WTC11 (cell line): ENCODE measurements at regions not wholly inside any gene's neighbourhood (a gene's known extent, or its start where the extent isn't known, plus 50 kb on each side); places are given as distances from the start of the nearest gene placed in this dataset.

Source experiments
- ATAC-seq: fragments of 200-7000 bp; cut with Tn5 transposase; 2 replicates; pipeline ENCODE4 v1.10.0; 2021; ENCODE audit warnings: mild to moderate bottlenecking, moderate library complexity
- CTCF ChIA-PET: fragments of 300-600 bp; sonication (Branson Sonifier 250); formaldehyde crosslinking; loops from one replicate; lab custom pipeline; 2021; ENCODE audit warnings: antibody characterized with exemption; lab: Charles Lee
- POLR2A ChIA-PET: fragments of 350-600 bp; sonication (Branson Sonifier 250); formaldehyde crosslinking; loops from one replicate; lab custom pipeline; 2021; ENCODE audit warnings: antibody characterized with exemption; lab: Charles Lee
- DNase-seq: peaks from one replicate; pipeline ENCODE4 v3.0.0; 2021; ENCODE audit warnings: low spot score
- H3K27ac Mint-ChIP-seq: 2 replicates; pipeline ENCODE4 v1.8.0; 2021; ENCODE audit warnings: mixed read lengths
- H3K27me3 Mint-ChIP-seq: 2 replicates; pipeline ENCODE4 v1.8.0; 2021; ENCODE audit warnings: low read depth, mild to moderate bottlenecking, moderate library complexity, mixed read lengths
- H3K36me3 Mint-ChIP-seq: 2 replicates; pipeline ENCODE4 v1.8.0; 2021; ENCODE audit warnings: mixed read lengths
- H3K4me1 Mint-ChIP-seq: 2 replicates; pipeline ENCODE4 v1.8.0; 2022; ENCODE audit warnings: mixed read lengths
- H3K4me3 Mint-ChIP-seq: 2 replicates; pipeline ENCODE4 v1.8.0; 2021; ENCODE audit warnings: mild to moderate bottlenecking, moderate library complexity, mixed read lengths
- H3K9me3 Mint-ChIP-seq: 2 replicates; pipeline ENCODE4 v1.8.0; 2021; ENCODE audit warnings: mixed read lengths
- CDX4 ChIP-seq: fragments of 250-450 bp; sonication (Bioruptor Pico); IDR thresholded peaks from 2 replicates; pipeline ENCODE4 v1.9.0; 2021; ENCODE audit warnings: moderate library complexity, mild to moderate bottlenecking, inconsistent platforms, borderline replicate concordance
- E2F1 ChIP-seq: sonication (generic); formaldehyde crosslinking; IDR thresholded peaks from 2 replicates; pipeline ENCODE4 v1.8.0; 2022; ENCODE audit warnings: mild to moderate bottlenecking, missing genetic modification reagents
- ERG ChIP-seq: fragments of 250-450 bp; sonication (Bioruptor Pico); IDR thresholded peaks from 2 replicates; pipeline ENCODE4 v1.8.0; 2021; ENCODE audit warnings: mild to moderate bottlenecking
- FOXP1 ChIP-seq: sonication (generic); formaldehyde crosslinking; IDR thresholded peaks from 2 replicates; pipeline ENCODE4 v1.8.0; 2022; ENCODE audit warnings: missing genetic modification reagents, mild to moderate bottlenecking, moderate library complexity, borderline replicate concordance
- IRF1 ChIP-seq: sonication (generic); formaldehyde crosslinking; IDR thresholded peaks from 2 replicates; pipeline ENCODE4 v1.8.0; 2023; ENCODE audit warnings: missing genetic modification reagents
- MAX ChIP-seq: sonication (generic); formaldehyde crosslinking; IDR thresholded peaks from 2 replicates; pipeline ENCODE4 v1.8.0; 2022; ENCODE audit warnings: mild to moderate bottlenecking, missing genetic modification reagents
- NFATC4 ChIP-seq: fragments of 250-450 bp; sonication (Bioruptor Pico); IDR thresholded peaks from 2 replicates; pipeline ENCODE4 v1.9.0; 2021; ENCODE audit warnings: mild to moderate bottlenecking
- NFYB ChIP-seq: sonication (generic); formaldehyde crosslinking; conservative IDR thresholded peaks from 2 replicates; pipeline ENCODE4 v1.8.0; 2022; ENCODE audit warnings: low read depth, missing genetic modification reagents
- NR1H2 ChIP-seq: sonication (generic); formaldehyde crosslinking; IDR thresholded peaks from 2 replicates; pipeline ENCODE4 v1.9.0; 2021; ENCODE audit warnings: mild to moderate bottlenecking, moderate library complexity, missing genetic modification reagents
- NR3C1 ChIP-seq: sonication (generic); formaldehyde crosslinking; conservative IDR thresholded peaks from 2 replicates; pipeline ENCODE4 v1.8.1; 2023; ENCODE audit warnings: low read depth, mild to moderate bottlenecking, missing genetic modification reagents
- PREB ChIP-seq: sonication (generic); formaldehyde crosslinking; IDR thresholded peaks from 2 replicates; pipeline ENCODE4 v1.8.1; 2022; ENCODE audit warnings: mild to moderate bottlenecking, missing genetic modification reagents, moderate library complexity, borderline replicate concordance
- PRRX2 ChIP-seq: fragments of 250-450 bp; sonication (Bioruptor Pico); IDR thresholded peaks from 2 replicates; pipeline ENCODE4 v1.8.0; 2021; ENCODE audit warnings: mild to moderate bottlenecking
- RELA ChIP-seq: sonication (generic); formaldehyde crosslinking; IDR thresholded peaks from 2 replicates; pipeline ENCODE4 v1.8.1; 2022; ENCODE audit warnings: missing genetic modification reagents, mild to moderate bottlenecking, borderline replicate concordance
- TP53 ChIP-seq: sonication (generic); formaldehyde crosslinking; IDR thresholded peaks from 2 replicates; pipeline ENCODE4 v1.8.1; 2023; ENCODE audit warnings: mild to moderate bottlenecking, missing genetic modification reagents
- USF2 ChIP-seq: sonication (generic); formaldehyde crosslinking; IDR thresholded peaks from 2 replicates; pipeline ENCODE4 v1.8.1; 2023; ENCODE audit warnings: mild to moderate bottlenecking, missing genetic modification reagents, moderate library complexity
- ZNF219 ChIP-seq: sonication (generic); formaldehyde crosslinking; IDR thresholded peaks from 2 replicates; pipeline ENCODE4 v1.8.0; 2023; ENCODE audit warnings: missing genetic modification reagents, mild to moderate bottlenecking, borderline replicate concordance
- ZNF671 ChIP-seq: fragments of 250-450 bp; sonication (Bioruptor Pico); IDR thresholded peaks from 2 replicates; pipeline ENCODE4 v1.8.0; 2021; ENCODE audit warnings: mild to moderate bottlenecking

- no peak for TF ChIP-seq CDX4 (CRISPR knock-in tag)
- TF ChIP-seq ZNF671 (CRISPR knock-in tag), result no peak
- TF ChIP-seq USF2 (CRISPR knock-in tag), result no peak
- TF ChIP-seq PRRX2 (CRISPR knock-in tag), result no peak
- TF ChIP-seq TP53 (CRISPR knock-in tag), result no peak
- no peak for TF ChIP-seq FOXP1
- TF ChIP-seq E2F1, result no peak
- TF ChIP-seq IRF1 (CRISPR knock-in tag), result no peak
- no peak for TF ChIP-seq ZNF219 (CRISPR knock-in tag)
- TF ChIP-seq RELA, result no peak
- TF ChIP-seq PREB (CRISPR knock-in tag), result no peak
- TF ChIP-seq NR3C1 (CRISPR knock-in tag), result no peak
- TF ChIP-seq NFATC4, result no peak
Observed at GRCh38 chrX:6861456-6861855, 286.1 kb upstream of the STS start (continued).

GRCh38 chrX:6857749-6858148 is 289.8 kb upstream of the STS start:
- Mint-ChIP-seq H3K4me3 (no peak overlapping the region), H3K4me1 (peaks cover 36% of the 10 kb centered on the region), H3K27me3 (no peaks in the 10 kb centered on the region), H3K36me3 (peaks cover 44% of the 10 kb centered on the region), H3K27ac (peak overlapping the region; percentile 79)
- POLR2A ChIA-PET, result no interaction called here
- no peak for ATAC-seq
- TF ChIP-seq MAX (CRISPR knock-in tag) (no peak), ERG (CRISPR knock-in tag) (no peak), NFYB (CRISPR knock-in tag) (no peak), FOXP1 (no peak)
- TF ChIP-seq, all 79 proteins: peak for 0
- CTCF ChIA-PET, result no interaction called here
- no peak for DNase-seq
- H3K9me3 Mint-ChIP-seq, result peaks cover 29% of the 10 kb centered on the region

GRCh38 chrX:6856471-6856870 is 291.0 kb upstream of the STS start:
- H3K27me3 Mint-ChIP-seq, result no peaks in the 10 kb centered on the region
- TF ChIP-seq NR1H2 (CRISPR knock-in tag), result no peak
- TF ChIP-seq, all 79 proteins: peak for 0
- peaks cover 30% of the 10 kb centered on the region for H3K9me3 Mint-ChIP-seq
- ChIA-PET POLR2A (no interaction called here), CTCF (no interaction called here)
- peaks cover 35% of the 10 kb centered on the region for H3K4me1 Mint-ChIP-seq
- peak; percentile 50 for ATAC-seq
- no peak overlapping the region; the same call in 1 of the 2 replicates for H3K4me3 Mint-ChIP-seq
- no peak for DNase-seq
- H3K36me3 Mint-ChIP-seq, result peaks cover 54% of the 10 kb centered on the region
- H3K27ac Mint-ChIP-seq, result peak overlapping the region; percentile 83
